ENCODE measurements at regions not wholly inside any gene's neighbourhood (a gene's known extent, or its start where the extent isn't known, plus 50 kb on each side); places are given as distances from the start of the nearest gene placed in this dataset.

- Histone ChIP-seq H3K9me3 (ENCODE audit: control insufficient read depth in 3 of 3, low read length in 3 of 3) (no peaks in the 10 kb centered on the region), H3K4me3 (ENCODE audit: low read length in 3 of 3) (no peak overlapping the region), H3K27ac (ENCODE audit: low read depth, low read length) (no peak overlapping the region), H3K36me3 (ENCODE audit: control insufficient read depth in 3 of 3, insufficient read depth in 3 of 3, low read length in 3 of 3) (no peaks in the 10 kb centered on the region), H3K27me3 (ENCODE audit: control insufficient read depth in 3 of 3, insufficient read depth in 3 of 3, low read length in 3 of 3) (no peaks in the 10 kb centered on the region), H3K4me1 (ENCODE audit: control insufficient read depth in 3 of 3, insufficient read depth in 3 of 3, low read length in 3 of 3) (no peaks in the 10 kb centered on the region), H3K9ac (ENCODE audit: low read depth in 1 of 3, low read length in 3 of 3) (no peak overlapping the region)
Measured at GRCh38 chr2:167900435-167901114, 346.8 kb downstream of the STK39 start.

DNA sequence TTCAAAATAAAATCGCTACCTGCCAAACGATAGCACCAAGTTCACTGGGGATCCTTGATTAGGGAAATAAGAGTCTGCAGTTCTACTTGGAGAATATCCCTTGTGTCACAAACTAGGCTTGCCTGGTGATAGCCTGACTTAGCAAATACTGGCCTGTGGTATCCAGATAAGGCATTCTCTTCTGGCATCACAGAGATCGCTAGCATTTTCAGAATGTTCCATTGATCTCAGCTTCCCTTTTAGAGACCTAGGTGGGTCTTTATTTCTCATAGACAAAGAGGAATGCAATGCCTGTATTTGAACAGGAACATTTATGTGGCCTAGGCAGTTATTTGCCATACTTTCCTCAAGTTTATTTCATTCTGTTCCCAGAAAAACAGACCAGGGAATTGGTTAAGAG is 349.1 kb downstream of the STK39 start:
- Histone ChIP-seq H3K27ac (ENCODE audit: low read depth, low read length) (no peak overlapping the region), H3K9ac (ENCODE audit: low read depth in 1 of 3, low read length in 3 of 3) (no peak overlapping the region), H3K9me3 (ENCODE audit: control insufficient read depth in 3 of 3, low read length in 3 of 3) (no peaks in the 10 kb centered on the region), H3K4me3 (ENCODE audit: low read length in 3 of 3) (no peak overlapping the region), H3K27me3 (ENCODE audit: control insufficient read depth in 3 of 3, insufficient read depth in 3 of 3, low read length in 3 of 3) (no peaks in the 10 kb centered on the region), H3K4me1 (ENCODE audit: control insufficient read depth in 3 of 3, insufficient read depth in 3 of 3, low read length in 3 of 3) (no peaks in the 10 kb centered on the region), H3K36me3 (ENCODE audit: control insufficient read depth in 3 of 3, insufficient read depth in 3 of 3, low read length in 3 of 3) (no peaks in the 10 kb centered on the region)

GRCh38 chr2:167891841-167892240 is 355.6 kb downstream of the STK39 start:
- H3K36me3 ChIP-seq (ENCODE audit: control insufficient read depth in 3 of 3, insufficient read depth in 3 of 3, low read length in 3 of 3) = no peaks in the 10 kb centered on the region
- no peak overlapping the region for H3K9ac ChIP-seq (ENCODE audit: low read depth in 1 of 3, low read length in 3 of 3)
- H3K27me3 ChIP-seq (ENCODE audit: control insufficient read depth in 3 of 3, insufficient read depth in 3 of 3, low read length in 3 of 3) = no peaks in the 10 kb centered on the region
- no peak overlapping the region for H3K4me3 ChIP-seq (ENCODE audit: low read length in 3 of 3)
- H3K4me1 ChIP-seq (ENCODE audit: control insufficient read depth in 3 of 3, insufficient read depth in 3 of 3, low read length in 3 of 3) = no peaks in the 10 kb centered on the region
- peaks cover 0 to 3% (median 0%) of the 10 kb centered on the region in 3 donors for H3K9me3 ChIP-seq (ENCODE audit: control insufficient read depth in 3 of 3, low read length in 3 of 3)
- H3K27ac ChIP-seq (ENCODE audit: low read depth, low read length) = no peak overlapping the region

DNA sequence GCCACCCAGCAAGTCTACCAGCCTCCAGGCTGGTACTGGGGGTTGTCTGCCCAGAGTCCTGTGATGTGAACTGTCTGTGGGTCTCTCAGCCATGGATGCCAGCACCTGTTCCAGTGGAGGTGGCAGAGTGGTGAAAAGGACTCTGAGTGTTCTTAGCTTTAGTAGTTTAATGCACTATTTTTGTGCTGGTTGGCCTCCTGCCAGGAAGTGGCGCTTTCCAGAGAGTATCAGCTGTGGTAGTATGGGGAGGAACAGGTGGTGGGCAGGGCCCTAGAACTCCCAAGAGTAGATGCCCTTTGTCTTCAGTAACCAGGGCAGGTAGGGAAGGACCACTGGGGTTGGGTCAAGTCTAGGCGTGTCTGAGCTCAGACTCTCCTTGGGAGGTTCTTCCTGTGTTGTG is 356.7 kb downstream of the STK39 start:
- H3K27me3 ChIP-seq (ENCODE audit: control insufficient read depth in 3 of 3, insufficient read depth in 3 of 3, low read length in 3 of 3) = no peaks in the 10 kb centered on the region
- H3K9ac ChIP-seq (ENCODE audit: low read depth in 1 of 3, low read length in 3 of 3) = no peak overlapping the region
- H3K36me3 ChIP-seq (ENCODE audit: control insufficient read depth in 3 of 3, insufficient read depth in 3 of 3, low read length in 3 of 3) = no peaks in the 10 kb centered on the region
- H3K4me3 ChIP-seq (ENCODE audit: low read length in 3 of 3) = no peak overlapping the region
- H3K9me3 ChIP-seq (ENCODE audit: control insufficient read depth in 3 of 3, low read length in 3 of 3) = peaks cover 0 to 3% (median 0%) of the 10 kb centered on the region in 3 donors
- H3K27ac ChIP-seq (ENCODE audit: low read depth, low read length) = no peak overlapping the region
- H3K4me1 ChIP-seq (ENCODE audit: control insufficient read depth in 3 of 3, insufficient read depth in 3 of 3, low read length in 3 of 3) = no peaks in the 10 kb centered on the region

DNA sequence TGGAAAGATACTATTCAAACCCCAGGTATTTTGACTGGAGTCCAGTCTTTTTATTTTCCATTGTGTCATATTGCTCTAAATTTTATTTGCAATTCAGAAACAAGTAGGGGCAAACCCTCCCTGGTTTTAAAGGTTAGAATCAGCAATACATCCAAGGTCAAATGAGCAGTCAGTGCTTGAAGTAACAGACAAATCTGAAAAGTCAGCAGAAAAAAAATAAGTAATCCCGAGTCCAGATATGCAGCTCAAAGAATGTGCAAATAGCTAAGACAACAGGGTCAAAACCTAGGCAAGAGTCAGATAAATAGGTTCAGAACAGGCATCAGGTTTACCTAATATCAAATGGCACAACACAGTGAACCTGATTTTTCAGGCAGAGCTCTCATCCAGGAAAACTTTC is 367.0 kb downstream of the STK39 start:
- H3K36me3 ChIP-seq (ENCODE audit: control insufficient read depth in 3 of 3, insufficient read depth in 3 of 3, low read length in 3 of 3) = no peaks in the 10 kb centered on the region
- no peaks in the 10 kb centered on the region for H3K27me3 ChIP-seq (ENCODE audit: control insufficient read depth in 3 of 3, insufficient read depth in 3 of 3, low read length in 3 of 3)
- H3K9ac ChIP-seq (ENCODE audit: low read depth in 1 of 3, low read length in 3 of 3) = no peak overlapping the region
- no peaks in the 10 kb centered on the region for H3K9me3 ChIP-seq (ENCODE audit: control insufficient read depth in 3 of 3, low read length in 3 of 3)
- no peak overlapping the region for H3K27ac ChIP-seq (ENCODE audit: low read depth, low read length)
- no peak overlapping the region for H3K4me3 ChIP-seq (ENCODE audit: low read length in 3 of 3)
- H3K4me1 ChIP-seq (ENCODE audit: control insufficient read depth in 3 of 3, insufficient read depth in 3 of 3, low read length in 3 of 3) = no peaks in the 10 kb centered on the region

DNA sequence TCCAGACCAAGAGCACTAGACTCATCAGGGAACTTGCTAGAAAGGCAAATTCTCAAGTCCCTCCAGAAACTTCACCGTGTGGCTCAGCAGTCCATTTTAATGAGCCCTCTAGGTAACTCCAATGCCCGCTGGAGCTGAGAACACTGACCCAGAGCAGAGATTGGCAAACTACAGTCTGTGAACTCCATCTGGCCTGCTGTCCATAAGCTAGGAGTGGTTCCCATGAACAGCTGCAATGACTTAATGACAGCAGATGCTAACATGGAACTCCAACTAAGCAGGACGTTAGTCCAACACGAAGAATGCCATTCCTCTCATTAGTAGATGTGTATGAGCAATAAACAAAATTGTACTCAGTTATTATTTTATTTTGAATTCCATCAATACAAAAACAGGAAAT is 371.9 kb downstream of the STK39 start:
- Histone ChIP-seq H3K27ac (ENCODE audit: low read depth, low read length) (no peak overlapping the region), H3K9me3 (ENCODE audit: control insufficient read depth in 3 of 3, low read length in 3 of 3) (no peaks in the 10 kb centered on the region), H3K36me3 (ENCODE audit: control insufficient read depth in 3 of 3, insufficient read depth in 3 of 3, low read length in 3 of 3) (peaks cover 0 to 2% (median 0%) of the 10 kb centered on the region in 3 donors), H3K9ac (ENCODE audit: low read depth in 1 of 3, low read length in 3 of 3) (no peak overlapping the region), H3K27me3 (ENCODE audit: control insufficient read depth in 3 of 3, insufficient read depth in 3 of 3, low read length in 3 of 3) (no peaks in the 10 kb centered on the region), H3K4me3 (ENCODE audit: low read length in 3 of 3) (no peak overlapping the region), H3K4me1 (ENCODE audit: control insufficient read depth in 3 of 3, insufficient read depth in 3 of 3, low read length in 3 of 3) (no peaks in the 10 kb centered on the region)

- H3K9me3 ChIP-seq (ENCODE audit: control insufficient read depth in 3 of 3, low read length in 3 of 3) = no peaks in the 10 kb centered on the region
- peaks cover 0 to 2% (median 0%) of the 10 kb centered on the region in 3 donors for H3K36me3 ChIP-seq (ENCODE audit: control insufficient read depth in 3 of 3, insufficient read depth in 3 of 3, low read length in 3 of 3)
- H3K4me3 ChIP-seq (ENCODE audit: low read length in 3 of 3) = no peak overlapping the region
- no peak overlapping the region for H3K9ac ChIP-seq (ENCODE audit: low read depth in 1 of 3, low read length in 3 of 3)
- H3K27me3 ChIP-seq (ENCODE audit: control insufficient read depth in 3 of 3, insufficient read depth in 3 of 3, low read length in 3 of 3) = no peaks in the 10 kb centered on the region
- H3K4me1 ChIP-seq (ENCODE audit: control insufficient read depth in 3 of 3, insufficient read depth in 3 of 3, low read length in 3 of 3) = no peaks in the 10 kb centered on the region
- H3K27ac ChIP-seq (ENCODE audit: low read depth, low read length) = no peak overlapping the region
Measured at GRCh38 chr2:167874812-167875211, 372.6 kb downstream of the STK39 start.

GRCh38 chr2:167871286-167871685 is 376.1 kb downstream of the STK39 start:
- H3K4me1 ChIP-seq (ENCODE audit: control insufficient read depth in 3 of 3, insufficient read depth in 3 of 3, low read length in 3 of 3) = no peaks in the 10 kb centered on the region
- H3K4me3 ChIP-seq (ENCODE audit: low read length in 3 of 3) = no peak overlapping the region
- no peaks in the 10 kb centered on the region for H3K9me3 ChIP-seq (ENCODE audit: control insufficient read depth in 3 of 3, low read length in 3 of 3)
- H3K9ac ChIP-seq (ENCODE audit: low read depth in 1 of 3, low read length in 3 of 3) = no peak overlapping the region
- H3K36me3 ChIP-seq (ENCODE audit: control insufficient read depth in 3 of 3, insufficient read depth in 3 of 3, low read length in 3 of 3) = peaks cover 3 to 10% (median 7%) of the 10 kb centered on the region in 3 donors
- H3K27me3 ChIP-seq (ENCODE audit: control insufficient read depth in 3 of 3, insufficient read depth in 3 of 3, low read length in 3 of 3) = no peaks in the 10 kb centered on the region
- no peak overlapping the region for H3K27ac ChIP-seq (ENCODE audit: low read depth, low read length)

DNA sequence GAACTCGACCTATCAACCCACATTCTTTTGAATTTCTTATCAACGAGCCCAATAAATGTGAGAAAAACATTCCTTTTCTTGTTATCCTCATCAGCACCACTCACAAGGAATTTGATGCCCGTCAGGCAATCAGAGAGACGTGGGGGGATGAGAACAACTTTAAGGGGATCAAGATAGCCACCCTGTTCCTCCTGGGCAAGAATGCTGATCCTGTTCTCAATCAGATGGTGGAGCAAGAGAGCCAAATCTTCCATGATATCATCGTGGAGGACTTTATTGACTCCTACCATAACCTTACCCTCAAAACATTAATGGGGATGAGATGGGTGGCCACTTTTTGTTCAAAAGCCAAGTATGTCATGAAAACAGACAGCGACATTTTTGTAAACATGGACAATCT is 378.2 kb downstream of the STK39 start:
- Histone ChIP-seq H3K4me1 (ENCODE audit: control insufficient read depth in 3 of 3, insufficient read depth in 3 of 3, low read length in 3 of 3) (no peaks in the 10 kb centered on the region), H3K4me3 (ENCODE audit: low read length in 3 of 3) (no peak overlapping the region), H3K36me3 (ENCODE audit: control insufficient read depth in 3 of 3, insufficient read depth in 3 of 3, low read length in 3 of 3) (peaks cover 3 to 10% (median 7%) of the 10 kb centered on the region in 3 donors), H3K27ac (ENCODE audit: low read depth, low read length) (no peak overlapping the region), H3K9ac (ENCODE audit: low read depth in 1 of 3, low read length in 3 of 3) (no peak overlapping the region), H3K9me3 (ENCODE audit: control insufficient read depth in 3 of 3, low read length in 3 of 3) (no peaks in the 10 kb centered on the region), H3K27me3 (ENCODE audit: control insufficient read depth in 3 of 3, insufficient read depth in 3 of 3, low read length in 3 of 3) (no peaks in the 10 kb centered on the region)

- Histone ChIP-seq H3K27ac (ENCODE audit: low read depth, low read length) (no peak overlapping the region), H3K27me3 (ENCODE audit: control insufficient read depth in 3 of 3, insufficient read depth in 3 of 3, low read length in 3 of 3) (no peaks in the 10 kb centered on the region), H3K36me3 (ENCODE audit: control insufficient read depth in 3 of 3, insufficient read depth in 3 of 3, low read length in 3 of 3) (no peaks in the 10 kb centered on the region), H3K9ac (ENCODE audit: low read depth in 1 of 3, low read length in 3 of 3) (peak overlapping the region in 1 of 3 donors; percentile 12), H3K4me1 (ENCODE audit: control insufficient read depth in 3 of 3, insufficient read depth in 3 of 3, low read length in 3 of 3) (no peaks in the 10 kb centered on the region), H3K4me3 (ENCODE audit: low read length in 3 of 3) (no peak overlapping the region), H3K9me3 (ENCODE audit: control insufficient read depth in 3 of 3, low read length in 3 of 3) (no peaks in the 10 kb centered on the region)
Measured at GRCh38 chr2:167863377-167863776, 384.0 kb downstream of the STK39 start.
